Sigmoid colon (tissue), 6 donors: ENCODE measurements at regions not wholly inside any gene's neighbourhood (a gene's known extent, or its start where the extent isn't known, plus 50 kb on each side); places are given as distances from the start of the nearest gene placed in this dataset.

Experiments
- DNase-seq: peaks from one replicate; pipeline ENCODE4 v3.0.0-alpha.2; 2019
- H3K27ac ChIP-seq, 4 donors: fragments of 200-600 bp; sonication (generic); one replicate each; pipeline ENCODE4 v1.5.1; 2016 to 2019; ENCODE audit warnings: mild to moderate bottlenecking in 1 of 4
- H3K27me3 ChIP-seq, 3 donors: fragments of 200-600 bp; sonication (generic); one replicate each; pipeline ENCODE4 v1.5.1; 2019; ENCODE audit warnings: mild to moderate bottlenecking in 1 of 3
- H3K36me3 ChIP-seq, 4 donors: fragments of 200-600 bp; sonication (generic); one replicate each; pipeline ENCODE4 v1.5.1; 2016 to 2019
- H3K4me1 ChIP-seq, 4 donors: fragments of 200-600 bp; sonication (generic); one replicate each; pipeline ENCODE4 v1.5.1; 2017 to 2019
- H3K4me3 ChIP-seq, 4 donors: fragments of 200-600 bp; sonication (generic); one replicate each; pipeline ENCODE4 v1.5.1; 2017 to 2019; ENCODE audit warnings: mild to moderate bottlenecking in 2 of 4, moderate library complexity in 1 of 4
- H3K9me3 ChIP-seq, 4 donors: fragments of 200-600 bp in 3 of 4; sonication (generic) in 3 of 4; one replicate each; pipeline versions ENCODE4 v1.5.1 to v1.6.1; 2013 to 2019
- CTCF ChIP-seq, 4 experiments: fragments of 450-650 bp in 3 of 4; fragments of 200-600 bp in 1 of 4; IDR thresholded peaks; one replicate each; pipeline ENCODE4 v1.5.1; 2016 to 2019; ENCODE audit warnings: antibody characterized with exemption in 4 of 4, mild to moderate bottlenecking in 3 of 4, moderate library complexity in 2 of 4
- EP300 ChIP-seq, 4 donors: sonication (generic); formaldehyde crosslinking; IDR thresholded peaks; one replicate each; pipeline ENCODE4 v1.6.1; 2017; ENCODE audit warnings: antibody characterized with exemption in 4 of 4
- POLR2A ChIP-seq, 2 donors: fragments of 450-650 bp; IDR thresholded peaks; one replicate each; pipeline ENCODE4 v1.6.1; 2016; ENCODE audit warnings: antibody characterized with exemption in 2 of 2, mild to moderate bottlenecking in 2 of 2, moderate library complexity in 2 of 2
- POLR2AphosphoS5 ChIP-seq, 4 donors: sonication (generic); formaldehyde crosslinking; IDR thresholded peaks; one replicate each; pipeline ENCODE4 v1.6.1; 2017; ENCODE audit warnings: antibody characterized with exemption in 4 of 4
- WGBS, 2 donors: extraction: QIAGEN DNeasy Blood & Tissue Kit; methylation state at CpG; one replicate each; pipeline ENCODE4 v1.1.7; 2013; 5-methylcytosine and 5-hydroxymethylcytosine counted together
- intact Hi-C: fragments of 100-400 bp; cut with DNase I; formaldehyde crosslinking; loops from one replicate; pipeline ENCODE4 v1.15.1; 2023
- donor health status: healthy with polysubstance abuse.
- donor health status: healthy.

GRCh38 chr5:25764733-25765132 lies 1120.0 kb upstream of the CDH10 start:
- intact Hi-C loops = no loop called here
- no peak overlapping the region for H3K4me3 ChIP-seq
- TF ChIP-seq POLR2A (IDR thresholded peaks at IDR 0.05) = no peak
- no peak for TF ChIP-seq CTCF (IDR thresholded peaks at IDR 0.05)
- TF ChIP-seq POLR2AphosphoS5 (IDR thresholded peaks at IDR 0.05) = no peak
- no peak for TF ChIP-seq EP300 (IDR thresholded peaks at IDR 0.05)

GRCh38 chr5:25763781-25764180 lies 1119.0 kb upstream of the CDH10 start:
- Histone ChIP-seq H3K36me3 (no peaks in the 10 kb centered on the region), H3K27ac (no peak overlapping the region), H3K4me3 (no peak overlapping the region), H3K27me3 (no peaks in the 10 kb centered on the region), H3K4me1 (no peaks in the 10 kb centered on the region), H3K9me3 (peaks cover 0 to 2% (median 0%) of the 10 kb centered on the region in 4 donors)
- DNase-seq = no peak
- WGBS, 2 donors = 46 to 48% methylated on average over 3 of the region's 3 CpGs
- intact Hi-C loops = no loop called here
- TF ChIP-seq CTCF (IDR thresholded peaks at IDR 0.05) (no peak), POLR2AphosphoS5 (IDR thresholded peaks at IDR 0.05) (no peak), EP300 (IDR thresholded peaks at IDR 0.05) (no peak), POLR2A (IDR thresholded peaks at IDR 0.05) (no peak)

More at GRCh38 chr5:25764733-25765132, 1120.0 kb upstream of the CDH10 start:
- Histone ChIP-seq H3K27me3 (no peaks in the 10 kb centered on the region), H3K27ac (no peak overlapping the region), H3K4me1 (no peaks in the 10 kb centered on the region), H3K9me3 (peaks cover 0 to 2% (median 0%) of the 10 kb centered on the region in 4 donors), H3K36me3 (no peaks in the 10 kb centered on the region)
- no peak for DNase-seq

GRCh38 chr5:25754895-25755294 lies 1110.1 kb upstream of the CDH10 start:
- Histone ChIP-seq H3K9me3 (no peaks in the 10 kb centered on the region), H3K4me1 (no peaks in the 10 kb centered on the region), H3K36me3 (no peaks in the 10 kb centered on the region), H3K4me3 (no peak overlapping the region), H3K27ac (no peak overlapping the region), H3K27me3 (no peaks in the 10 kb centered on the region)
- intact Hi-C loops = no loop called here
- DNase-seq = no peak
- WGBS, 2 donors = 42 to 60% methylated on average over 3 of the region's 3 CpGs
- no peak for TF ChIP-seq CTCF (IDR thresholded peaks at IDR 0.05)
- TF ChIP-seq EP300 (IDR thresholded peaks at IDR 0.05) = no peak
- TF ChIP-seq POLR2AphosphoS5 (IDR thresholded peaks at IDR 0.05) = no peak
- TF ChIP-seq POLR2A (IDR thresholded peaks at IDR 0.05) = no peak

GRCh38 chr5:25744908-25745307 lies 1100.1 kb upstream of the CDH10 start:
- H3K27me3 ChIP-seq = no peaks in the 10 kb centered on the region
- 61 to 65% methylated on average over 4 of the region's 4 CpGs for WGBS, 2 donors
- TF ChIP-seq POLR2A (IDR thresholded peaks at IDR 0.05) (no peak), EP300 (IDR thresholded peaks at IDR 0.05) (no peak), POLR2AphosphoS5 (IDR thresholded peaks at IDR 0.05) (no peak), CTCF (IDR thresholded peaks at IDR 0.05) (no peak)
- H3K4me3 ChIP-seq = no peak overlapping the region
- H3K9me3 ChIP-seq = no peaks in the 10 kb centered on the region
- no peaks in the 10 kb centered on the region for H3K36me3 ChIP-seq
- no peak for DNase-seq
- no peaks in the 10 kb centered on the region for H3K4me1 ChIP-seq
- no peak overlapping the region for H3K27ac ChIP-seq
- intact Hi-C loops = no loop called here

GRCh38 chr5:25716680-25717079 lies 1071.9 kb upstream of the CDH10 start:
- Histone ChIP-seq H3K36me3 (no peaks in the 10 kb centered on the region), H3K9me3 (no peaks in the 10 kb centered on the region), H3K27ac (no peak overlapping the region), H3K4me1 (no peaks in the 10 kb centered on the region), H3K27me3 (no peaks in the 10 kb centered on the region), H3K4me3 (no peak overlapping the region)
- WGBS, 2 donors = 89 to 95% methylated on average over 1 of the region's 1 CpG
- TF ChIP-seq EP300 (IDR thresholded peaks at IDR 0.05) (no peak), CTCF (IDR thresholded peaks at IDR 0.05) (no peak), POLR2A (IDR thresholded peaks at IDR 0.05) (no peak), POLR2AphosphoS5 (IDR thresholded peaks at IDR 0.05) (no peak)
- DNase-seq = no peak
- intact Hi-C loops = no loop called here
